T-helper 1 cell (primary cell): ENCODE measurements at regions not wholly inside any gene's neighbourhood (a gene's known extent, or its start where the extent isn't known, plus 50 kb on each side); places are given as distances from the start of the nearest gene placed in this dataset.
"Not testable (repeated sequence)": the region's sequence is repeated elsewhere in the genome, so short reads cannot be mapped to it uniquely, and the experiment has no call there.

Source experiments
- DNase-seq, 5 donors: peaks; one replicate each; pipeline ENCODE4 v3.0.0-alpha.2; 2012 to 2020

DNA sequence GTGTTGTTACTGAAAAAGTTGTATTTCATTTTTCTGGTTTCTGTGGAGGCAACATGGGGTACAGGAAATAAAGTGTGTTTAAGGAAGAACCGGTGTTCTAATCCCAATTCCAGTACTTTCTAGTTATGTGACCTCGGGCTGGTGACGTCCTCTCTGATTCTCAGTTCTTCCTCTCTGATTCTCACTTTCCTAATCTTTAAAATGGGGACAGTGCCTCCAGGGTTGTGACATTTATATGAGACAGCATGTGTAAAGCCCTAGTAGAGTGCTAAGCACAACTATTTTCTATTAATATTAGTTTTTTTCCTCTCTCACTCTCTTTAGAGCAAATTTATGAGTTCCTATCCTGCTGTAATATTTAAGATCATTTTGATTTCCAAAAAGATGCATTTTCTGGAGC is 50.9 kb upstream of the PTPDC1 start:
- DNase-seq = no peak

- no peak for DNase-seq
These were observed 52.3 kb upstream of the PTPDC1 start for GRCh38 chr9:94031946-94032345.

DNA sequence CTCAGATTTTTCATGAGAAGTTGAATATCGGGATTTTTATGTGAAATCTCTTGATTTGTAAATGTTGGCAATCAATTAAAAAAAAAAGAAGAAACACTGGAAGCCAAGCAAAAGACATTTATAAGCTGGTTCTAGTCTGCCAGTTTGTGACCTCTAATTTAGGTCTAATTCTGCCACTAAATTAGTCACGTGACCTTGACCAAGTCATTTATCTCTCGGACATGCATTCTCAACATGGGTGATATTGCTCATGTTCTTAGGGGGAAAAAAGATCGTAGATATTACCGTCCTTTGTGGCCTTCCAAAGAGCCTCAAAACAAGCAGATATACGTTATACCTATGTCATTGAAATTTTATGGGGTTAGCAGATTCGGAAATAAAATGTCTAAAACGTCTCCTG is 52.9 kb upstream of the PTPDC1 start:
- DNase-seq = no peak

DNA sequence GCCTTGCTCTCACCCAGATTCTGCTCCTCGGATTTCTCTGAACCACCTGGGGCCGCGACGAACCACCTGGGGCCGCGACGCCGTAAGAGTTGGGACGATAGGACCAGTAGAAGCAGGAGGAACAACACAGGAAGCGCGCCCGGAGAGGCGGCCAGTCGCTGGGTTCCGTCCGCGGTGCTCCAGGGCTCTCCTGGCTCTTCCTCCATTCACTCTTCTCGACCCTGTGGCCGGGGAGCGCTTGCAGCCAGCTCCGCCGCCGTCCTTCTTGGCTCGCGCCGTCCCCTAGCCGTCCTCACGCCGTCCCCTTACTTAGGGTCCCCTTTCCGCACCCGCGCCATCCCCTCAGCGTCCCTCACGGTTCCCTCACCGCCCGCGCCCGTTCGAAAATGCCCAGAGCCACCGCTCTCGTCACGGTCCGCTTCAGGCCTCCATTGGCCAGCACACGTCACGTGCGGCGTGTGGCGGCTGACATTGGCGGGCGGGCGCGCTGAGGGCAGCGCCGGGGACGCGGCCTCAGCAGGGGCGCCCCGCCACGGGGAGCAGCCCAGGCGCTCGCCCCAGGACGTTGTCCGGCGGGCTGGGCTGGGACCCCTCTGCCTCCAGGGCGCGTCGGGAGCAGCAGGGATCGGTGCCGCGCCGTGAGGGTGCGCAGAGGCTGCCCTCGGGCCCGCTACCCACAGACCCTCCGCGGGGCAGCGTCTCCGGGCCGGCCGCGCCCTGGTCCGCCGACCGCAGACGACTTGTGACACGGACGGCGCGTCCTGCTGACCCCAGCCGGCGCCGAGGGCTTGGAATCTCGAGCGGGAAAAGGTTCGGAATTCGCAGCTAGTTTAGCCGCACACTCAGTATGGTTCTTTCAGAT is 53.7 kb upstream of the PTPDC1 start:
- peak; percentile 54 to 86 (median 71) for DNase-seq

- no peak for DNase-seq
These were observed 54.3 kb upstream of the PTPDC1 start for GRCh38 chr9:94029932-94030317.

GRCh38 chr9:94026816-94027215 is 57.4 kb upstream of the PTPDC1 start:
- no peak for DNase-seq

DNA sequence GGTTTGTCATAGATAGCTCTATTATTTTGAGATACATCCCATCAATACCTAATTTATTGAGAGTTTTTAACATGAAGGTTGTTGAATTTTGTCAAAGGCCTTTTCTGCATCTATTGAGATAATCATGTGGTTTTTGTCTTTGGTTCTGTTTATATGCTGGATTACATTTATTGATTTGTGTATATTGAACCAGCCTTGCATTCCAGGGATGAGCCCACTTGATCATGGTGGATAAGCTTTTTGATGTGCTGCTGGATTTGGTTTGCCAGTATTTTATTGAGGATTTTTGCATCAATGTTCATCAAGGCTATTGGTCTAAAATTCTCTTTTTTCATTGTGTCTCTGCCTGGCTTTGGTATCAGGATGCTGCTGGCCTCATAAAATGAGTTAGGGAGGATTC is 61.8 kb upstream of the PTPDC1 start:
- DNase-seq = not testable (repeated sequence)

- not testable (repeated sequence) for DNase-seq
These were observed 63.4 kb upstream of the PTPDC1 start for GRCh38 chr9:94020836-94021235.

DNA sequence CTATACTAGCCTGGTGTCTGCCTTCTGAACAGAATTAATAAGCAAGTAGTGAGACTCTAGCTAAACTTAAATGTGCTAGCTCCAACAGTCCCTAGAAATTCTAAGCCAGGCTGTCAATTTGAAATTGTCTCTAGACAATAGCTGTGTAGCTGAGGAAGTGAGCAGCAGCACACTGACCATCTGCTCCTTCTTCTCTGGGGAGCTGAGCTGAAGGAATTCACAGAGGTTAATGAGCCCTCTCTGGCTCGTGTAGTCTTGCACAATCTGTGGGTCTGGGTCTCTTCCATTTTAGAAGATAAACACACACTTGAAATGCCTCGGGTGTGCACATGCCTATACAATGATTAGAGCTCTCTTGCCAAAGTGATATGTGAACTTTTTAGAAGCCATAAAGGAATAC is 63.5 kb upstream of the BARX1 start:
- DNase-seq = no peak

DNA sequence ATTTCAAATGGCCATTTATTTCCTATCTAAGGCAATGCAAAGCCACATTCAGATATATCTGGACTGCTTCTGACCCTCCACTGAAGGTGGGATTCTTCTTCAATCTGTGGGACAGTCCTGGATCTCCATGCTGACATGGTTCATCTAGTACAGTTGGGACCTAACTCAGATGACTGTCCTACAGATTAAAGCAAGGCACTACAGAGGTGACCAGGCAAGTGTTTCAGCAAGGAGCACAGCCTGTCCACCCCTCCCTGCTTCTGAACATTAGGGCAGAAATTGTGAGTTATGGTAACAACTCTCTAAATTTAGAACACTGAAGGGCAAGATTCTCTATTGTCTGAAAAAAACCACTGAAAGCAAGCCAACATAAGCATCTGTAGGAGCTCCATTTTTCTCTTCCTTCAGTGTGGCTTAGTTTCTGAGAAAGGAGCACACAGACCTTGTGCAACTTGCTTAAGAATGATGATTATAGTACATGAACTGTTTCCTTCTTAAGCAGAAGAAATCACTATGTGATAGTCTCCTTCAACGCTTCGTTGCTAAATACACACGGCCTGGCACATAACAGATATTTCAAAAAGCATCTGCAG is 62.9 kb upstream of the BARX1 start:
- no peak for DNase-seq

GRCh38 chr9:94016744-94017143 is 61.6 kb upstream of the BARX1 start:
- no peak for DNase-seq

DNA sequence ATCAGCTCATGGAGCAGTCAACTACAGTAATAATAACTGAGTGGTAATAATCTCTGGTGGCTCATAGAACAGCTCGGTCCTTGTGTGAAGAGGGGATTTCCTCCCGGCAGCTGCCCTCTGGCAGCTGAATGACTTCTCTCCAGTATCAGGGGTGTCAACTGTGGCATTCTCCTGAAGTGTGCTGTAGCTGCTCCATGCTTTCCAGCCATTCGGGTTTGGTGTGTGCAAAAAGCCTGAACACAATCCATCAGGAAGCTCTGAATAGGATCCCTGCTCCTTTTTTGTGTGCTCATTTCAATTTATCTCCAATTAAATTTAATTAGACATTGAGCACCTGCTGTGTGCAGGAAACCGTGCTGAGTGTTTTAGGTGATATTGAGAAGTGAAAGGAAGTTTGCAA is 59.8 kb upstream of the BARX1 start:
- DNase-seq = no peak

- DNase-seq = no peak
These were observed 59.0 kb upstream of the BARX1 start for GRCh38 chr9:94014066-94014654.

DNA sequence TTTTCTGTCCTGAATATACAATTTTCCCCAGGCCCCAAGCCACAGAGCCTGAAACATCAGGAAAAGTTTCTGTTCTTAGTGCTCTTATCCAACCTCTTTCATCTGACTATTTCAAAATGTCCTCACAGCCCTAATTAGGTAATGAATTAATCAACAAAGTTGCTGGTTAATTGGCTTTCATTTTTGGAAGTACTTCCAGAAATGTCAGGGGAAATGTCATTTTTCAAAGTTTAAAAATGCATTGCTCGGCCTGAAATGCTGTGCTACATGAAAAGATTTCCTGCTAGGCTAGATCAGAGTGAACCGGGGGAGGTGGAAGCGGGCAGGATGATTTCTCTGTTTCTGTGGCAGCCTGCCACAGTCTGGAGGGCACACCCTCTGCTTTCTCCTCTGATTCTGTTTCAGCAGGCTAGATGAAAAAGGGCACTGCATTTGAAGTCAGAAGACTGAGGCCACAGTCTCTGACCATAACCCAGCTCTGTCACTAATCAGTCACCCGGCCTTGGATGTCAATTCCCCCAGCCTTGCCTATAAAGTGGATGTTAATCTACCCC is 55.9 kb upstream of the BARX1 start:
- DNase-seq = no peak

- DNase-seq = no peak
These were observed 50.2 kb upstream of the BARX1 start for GRCh38 chr9:94005272-94005901.
